ENCODE measurements at regions not wholly inside any gene's neighbourhood (a gene's known extent, or its start where the extent isn't known, plus 50 kb on each side); places are given as distances from the start of the nearest gene placed in this dataset.

GRCh38 chr13:108433976-108434755 lies 164.6 kb downstream of the TNFSF13B start:
- TF ChIP-seq CTCF (IDR thresholded peaks at IDR 0.05; ENCODE audit: poor library complexity) (no peak), EZH2 (IDR thresholded peaks at IDR 0.05; ENCODE audit: borderline replicate concordance) (no peak)
